ENCODE measurements at regions not wholly inside any gene's neighbourhood (a gene's known extent, or its start where the extent isn't known, plus 50 kb on each side); places are given as distances from the start of the nearest gene placed in this dataset.

- no peak for TF ChIP-seq BACH2 (CRISPR knock-in tag; IDR thresholded peaks at IDR 0.05; ENCODE audit: borderline replicate concordance)
- TF ChIP-seq ZFP30 (CRISPR knock-in tag; IDR thresholded peaks at IDR 0.05): no peak
Observed at GRCh38 chr3:103600844-103601243, 1166.0 kb downstream of the ZPLD1 start.
